ENCODE measurements at regions not wholly inside any gene's neighbourhood (a gene's known extent, or its start where the extent isn't known, plus 50 kb on each side); places are given as distances from the start of the nearest gene placed in this dataset.

- Histone ChIP-seq H3K36me3 (no peaks in the 10 kb centered on the region), H3K4me3 (no peak overlapping the region), H3K4me1 (no peaks in the 10 kb centered on the region), H3K9me3 (peaks cover 0 to 14% of the 10 kb centered on the region in 2 donors), H3K27me3 (no peaks in the 10 kb centered on the region), H3K27ac (no peak overlapping the region)
- no peak for DNase-seq
- TF ChIP-seq CTCF (IDR thresholded peaks at IDR 0.05) = no peak
- intact Hi-C loops (cut with DNase I) = no loop called here
- ATAC-seq = no peak
Measured at GRCh38 chr4:101670897-101671296, 119.6 kb upstream of the BANK1 start.

DNA sequence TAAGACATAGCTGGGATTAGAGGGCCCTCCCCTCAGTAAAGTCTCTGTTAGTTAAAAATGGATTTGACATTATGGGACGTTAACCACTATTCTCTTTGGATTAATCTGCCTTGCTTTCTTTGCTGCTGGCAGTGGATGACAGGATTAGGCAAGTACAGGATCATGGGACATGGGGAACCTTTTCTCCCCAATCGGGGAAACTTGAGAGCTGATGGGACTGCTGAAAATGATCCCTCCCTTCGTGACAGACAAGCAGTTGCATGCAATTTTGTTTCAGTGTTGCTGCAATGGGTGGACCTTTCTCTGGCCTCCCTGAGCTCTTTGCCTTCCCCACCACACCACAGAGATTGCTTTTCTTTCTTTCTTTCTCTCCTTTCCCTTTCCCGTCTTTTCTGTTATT, 120.2 kb upstream of the BANK1 start:
- Histone ChIP-seq H3K4me3 (no peak overlapping the region), H3K27ac (no peak overlapping the region), H3K4me1 (no peaks in the 10 kb centered on the region), H3K27me3 (no peaks in the 10 kb centered on the region), H3K36me3 (no peaks in the 10 kb centered on the region), H3K9me3 (peaks cover 0 to 14% of the 10 kb centered on the region in 2 donors)
- intact Hi-C loops (cut with DNase I) = no loop called here
- ATAC-seq = no peak
- no peak for TF ChIP-seq CTCF (IDR thresholded peaks at IDR 0.05)
- DNase-seq = no peak

DNA sequence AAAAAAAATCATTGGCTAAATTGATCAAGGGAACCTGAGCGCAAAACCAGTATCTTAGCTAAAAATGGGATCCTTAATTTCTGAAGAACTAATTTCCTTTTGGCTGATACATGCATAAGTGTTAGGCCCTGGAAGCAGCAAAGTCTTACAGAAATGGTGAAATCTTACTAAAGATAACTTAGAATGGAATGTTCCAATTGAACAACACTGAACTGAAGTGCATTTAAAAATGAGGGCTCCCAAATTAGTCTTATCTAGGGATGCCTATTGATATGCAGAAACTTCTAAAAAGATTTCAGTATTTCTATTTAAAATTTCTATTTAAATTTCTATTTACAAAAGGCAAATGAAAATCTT, 120.7 kb upstream of the BANK1 start:
- ATAC-seq (no peak), DNase-seq (no peak)
- TF ChIP-seq CTCF (IDR thresholded peaks at IDR 0.05) = no peak
- H3K4me3 ChIP-seq = no peak overlapping the region
- no peak overlapping the region for H3K27ac ChIP-seq
- H3K9me3 ChIP-seq = peaks cover 0 to 14% of the 10 kb centered on the region in 2 donors
- no peaks in the 10 kb centered on the region for H3K36me3 ChIP-seq
- no peaks in the 10 kb centered on the region for H3K4me1 ChIP-seq
- H3K27me3 ChIP-seq = no peaks in the 10 kb centered on the region
- intact Hi-C loops (cut with DNase I) = no loop called here

DNA sequence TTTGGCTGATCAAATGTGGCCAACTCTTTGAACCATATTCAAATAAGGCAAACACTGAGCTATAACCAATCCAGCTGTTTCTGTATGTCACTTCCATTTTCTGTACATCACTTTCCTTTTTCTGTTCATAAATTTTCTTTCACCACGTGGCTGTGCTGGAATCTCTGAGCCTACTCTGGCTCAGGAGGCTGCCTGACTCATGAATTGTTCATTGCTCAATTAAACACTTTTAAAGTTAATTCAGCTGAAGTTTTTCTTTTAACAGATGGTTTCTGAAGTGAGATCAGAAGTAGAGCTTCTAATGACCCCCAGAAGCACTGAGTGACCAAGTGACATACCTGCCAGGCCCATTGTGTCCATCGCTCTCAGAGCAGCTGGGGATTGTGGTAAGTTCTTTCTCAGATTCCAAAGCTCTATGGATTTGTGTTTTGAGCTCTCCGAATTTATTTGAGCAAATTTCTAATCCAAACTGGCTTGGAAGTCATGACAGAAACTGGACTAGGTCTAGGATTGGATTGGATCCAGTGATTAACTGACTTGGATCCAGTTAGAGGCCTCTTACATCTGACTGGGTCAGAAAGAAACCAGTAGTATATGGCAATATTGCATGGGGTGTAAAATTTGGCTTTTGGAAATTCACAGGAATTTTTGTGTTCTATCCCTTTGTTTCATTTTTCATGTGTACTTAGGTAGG, 121.2 kb upstream of the BANK1 start:
- H3K27ac ChIP-seq = no peak overlapping the region
- DNase-seq (no peak), ATAC-seq (no peak)
- no peak overlapping the region for H3K4me3 ChIP-seq
- H3K4me1 ChIP-seq = no peaks in the 10 kb centered on the region
- H3K27me3 ChIP-seq = no peaks in the 10 kb centered on the region
- peaks cover 0 to 11% of the 10 kb centered on the region in 2 donors for H3K9me3 ChIP-seq
- H3K36me3 ChIP-seq = no peaks in the 10 kb centered on the region
- intact Hi-C loops (cut with DNase I) = no loop called here
- no peak for TF ChIP-seq CTCF (IDR thresholded peaks at IDR 0.05)

GRCh38 chr4:101667348-101667747, 123.2 kb upstream of the BANK1 start:
- ATAC-seq (no peak), DNase-seq (no peak)
- Histone ChIP-seq H3K4me3 (no peak overlapping the region), H3K27ac (no peak overlapping the region), H3K27me3 (no peaks in the 10 kb centered on the region), H3K9me3 (no peaks in the 10 kb centered on the region), H3K36me3 (no peaks in the 10 kb centered on the region), H3K4me1 (no peaks in the 10 kb centered on the region)
- intact Hi-C loops (cut with DNase I) = no loop called here
- no peak for TF ChIP-seq CTCF (IDR thresholded peaks at IDR 0.05)

Measured in left lung (tissue), 4 donors.